GM21367 (cell line): ENCODE measurements at regions not wholly inside any gene's neighbourhood (a gene's known extent, or its start where the extent isn't known, plus 50 kb on each side); places are given as distances from the start of the nearest gene placed in this dataset.

ENCODE experiments used
- ATAC-seq: cut with Tn5 transposase; IDR thresholded peaks from one replicate; pipeline ENCODE4 v1.9.1; 2021; ENCODE audit not compliant: unreplicated experiment

GRCh38 chr22:48845356-48845936 is 982.2 kb downstream of the BRD1 start:
- no peak for ATAC-seq

- no peak for ATAC-seq
Observed at GRCh38 chr22:48844056-48844675, 983.5 kb downstream of the BRD1 start.

- ATAC-seq: no peak
Observed at GRCh38 chr22:48843640-48844039, 984.0 kb downstream of the BRD1 start.

- ATAC-seq: no peak
Observed at GRCh38 chr22:48842976-48843375, 984.7 kb downstream of the BRD1 start.

DNA sequence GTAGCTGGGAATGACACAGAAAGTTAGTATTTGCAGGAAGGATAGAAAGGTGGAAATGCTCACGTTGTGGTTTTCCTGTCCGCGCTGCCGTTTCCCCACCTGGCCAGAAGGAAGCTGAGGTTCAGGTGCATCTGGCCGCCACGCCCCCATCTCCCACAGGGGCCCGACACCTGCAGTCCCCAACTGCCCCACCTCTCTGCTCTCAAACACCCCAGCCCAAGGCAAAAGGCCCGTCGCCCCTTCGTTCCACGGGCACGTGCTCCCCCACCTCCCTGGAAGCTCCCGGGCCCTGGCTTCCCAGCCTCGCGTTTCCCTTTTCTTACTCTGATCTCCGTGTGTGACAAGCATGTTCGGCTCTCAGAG is 985.1 kb downstream of the BRD1 start:
- ATAC-seq: no peak

GRCh38 chr22:48841881-48842582 is 985.6 kb downstream of the BRD1 start:
- no peak for ATAC-seq

- no peak for ATAC-seq
Observed at GRCh38 chr22:48840112-48840949, 987.3 kb downstream of the BRD1 start.

DNA sequence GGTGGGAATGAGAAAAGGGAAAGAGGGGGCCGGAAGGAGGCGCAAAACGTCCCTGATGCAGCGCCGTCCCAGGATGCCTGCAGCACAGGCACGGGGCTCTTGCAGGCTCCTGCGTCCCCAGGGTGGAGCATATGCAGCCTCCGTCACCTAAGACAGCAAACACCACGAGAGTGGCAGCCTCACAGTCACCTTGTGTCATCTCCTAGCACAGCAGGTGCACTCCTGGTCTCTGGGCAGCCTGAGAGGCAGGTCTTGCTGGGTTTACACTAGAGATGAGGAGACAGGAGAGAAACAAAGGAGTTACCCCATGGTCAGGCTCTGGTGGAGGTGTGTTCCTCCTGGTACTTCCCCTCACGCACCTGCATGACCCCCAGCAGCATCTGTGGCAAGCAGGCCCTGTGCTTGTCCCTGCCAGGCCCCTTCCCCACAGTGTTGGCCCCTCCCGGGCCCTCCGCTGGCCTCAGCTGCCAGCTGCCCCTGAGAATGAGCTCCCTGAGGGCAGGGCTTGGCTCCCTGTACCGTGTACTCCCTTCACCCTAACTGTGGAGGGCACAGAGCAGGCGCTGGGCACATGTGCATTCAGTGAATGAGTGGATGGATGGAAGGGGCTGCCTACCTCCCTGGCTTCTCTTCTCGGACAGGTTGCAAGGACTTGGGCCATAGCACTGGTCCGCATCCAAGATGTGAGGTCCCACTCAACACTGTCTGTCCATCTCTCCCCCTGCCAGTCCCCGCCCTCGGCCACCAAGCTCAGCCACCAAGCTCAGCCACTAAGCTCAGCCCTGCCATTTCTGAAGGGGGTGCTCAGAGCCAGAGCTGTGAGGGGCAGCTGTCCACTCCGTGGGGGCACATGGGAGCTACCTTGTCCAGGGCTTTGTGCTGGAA is 988.6 kb downstream of the BRD1 start:
- ATAC-seq: no peak

- no peak for ATAC-seq
Observed at GRCh38 chr22:48838376-48838775, 989.3 kb downstream of the BRD1 start.

GRCh38 chr22:48837341-48837935 is 990.2 kb downstream of the BRD1 start:
- no peak for ATAC-seq

DNA sequence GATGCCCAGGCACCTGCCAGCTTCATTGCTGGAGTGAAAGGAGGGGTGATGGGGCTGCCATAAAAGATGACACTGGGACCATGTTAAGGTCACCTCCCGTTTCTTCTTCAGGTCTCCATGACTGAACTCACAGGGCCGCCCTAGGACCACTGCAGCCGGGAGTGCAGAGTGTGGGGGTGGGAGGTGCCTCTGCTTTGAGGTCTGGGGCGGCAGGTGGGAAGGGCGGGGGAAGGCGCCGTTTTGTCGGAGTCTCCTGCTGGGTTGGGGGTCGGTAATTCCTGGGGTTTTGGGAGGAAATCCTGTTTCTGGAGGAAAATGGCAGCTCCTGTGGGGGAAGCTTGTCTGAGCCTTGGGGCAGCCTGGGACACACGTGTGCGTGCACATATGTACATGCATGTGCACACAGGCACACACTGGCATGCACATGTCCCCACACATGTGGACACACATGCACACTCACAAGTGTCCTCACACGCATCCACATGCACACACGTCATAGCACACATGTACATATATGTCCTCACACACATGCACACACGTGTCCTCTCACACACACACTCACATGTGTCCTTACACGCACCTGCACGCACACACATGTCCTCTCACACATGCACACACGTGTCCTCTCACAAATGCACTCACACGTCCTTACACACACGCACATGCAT is 990.9 kb downstream of the BRD1 start:
- no peak for ATAC-seq

GRCh38 chr22:48835857-48836672 is 991.6 kb downstream of the BRD1 start:
- no peak for ATAC-seq

GRCh38 chr22:48835364-48835763 is 992.3 kb downstream of the BRD1 start:
- ATAC-seq: no peak

- no peak for ATAC-seq
Observed at GRCh38 chr22:48834404-48834803, 993.3 kb downstream of the BRD1 start.

DNA sequence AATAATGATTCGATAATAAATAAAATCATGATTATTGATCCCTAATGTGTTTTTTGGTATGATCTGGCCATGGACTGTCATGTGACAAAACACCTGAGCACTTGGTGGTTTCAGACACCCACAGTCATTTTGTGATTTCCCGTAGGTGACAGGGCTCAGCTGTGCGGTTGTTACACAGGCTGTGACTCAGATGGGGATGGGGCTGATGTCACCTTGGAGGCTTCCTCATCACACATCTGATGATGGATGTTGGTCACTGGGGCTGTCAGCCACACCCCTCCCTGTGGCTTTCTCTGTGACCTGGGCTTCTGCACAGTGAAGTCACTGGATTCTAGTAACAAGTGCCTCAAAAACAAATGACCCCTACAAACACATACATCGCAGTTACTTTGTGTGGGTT is 995.1 kb downstream of the BRD1 start:
- no peak for ATAC-seq

GRCh38 chr22:48829908-48830307 is 997.8 kb downstream of the BRD1 start:
- ATAC-seq: no peak

GRCh38 chr22:48828688-48829087 is 999.0 kb downstream of the BRD1 start:
- ATAC-seq: no peak

DNA sequence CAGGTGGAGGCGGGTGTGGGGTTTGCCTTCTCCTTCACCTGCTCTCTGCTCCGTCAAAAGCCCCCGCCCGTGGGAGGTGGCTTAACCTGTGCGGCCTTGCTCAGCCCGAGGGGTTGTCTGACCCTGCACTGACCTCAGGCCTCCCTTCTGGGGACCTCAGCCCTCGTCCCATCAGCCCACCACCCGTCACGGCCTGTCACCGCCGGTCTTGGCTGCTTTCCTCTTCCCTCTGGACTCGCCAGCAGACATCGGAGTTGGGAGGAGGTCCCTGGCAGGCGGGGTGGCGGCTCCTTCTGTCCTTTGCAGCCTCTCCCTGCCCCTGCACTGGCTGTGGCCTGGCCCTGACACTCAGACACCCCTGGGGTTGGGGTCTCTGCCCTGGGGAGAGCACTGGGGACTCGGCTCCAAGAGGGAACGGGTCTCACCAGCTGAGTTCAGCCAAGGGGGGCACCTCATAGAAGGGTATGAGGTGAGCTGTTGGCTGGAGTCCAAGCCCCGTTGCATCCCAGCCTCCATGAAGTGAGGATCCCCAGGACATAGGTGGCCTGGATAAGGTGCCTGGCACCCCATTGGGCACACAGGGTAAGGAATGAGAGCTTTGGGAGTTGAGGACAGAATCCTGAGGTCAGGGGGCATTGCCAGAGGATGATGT is 999.6 kb downstream of the BRD1 start:
- no peak for ATAC-seq
